ENCODE measurements at regions not wholly inside any gene's neighbourhood (a gene's known extent, or its start where the extent isn't known, plus 50 kb on each side); places are given as distances from the start of the nearest gene placed in this dataset.
"Not testable (repeated sequence)": the region's sequence is repeated elsewhere in the genome, so short reads cannot be mapped to it uniquely, and the experiment has no call there.

DNA sequence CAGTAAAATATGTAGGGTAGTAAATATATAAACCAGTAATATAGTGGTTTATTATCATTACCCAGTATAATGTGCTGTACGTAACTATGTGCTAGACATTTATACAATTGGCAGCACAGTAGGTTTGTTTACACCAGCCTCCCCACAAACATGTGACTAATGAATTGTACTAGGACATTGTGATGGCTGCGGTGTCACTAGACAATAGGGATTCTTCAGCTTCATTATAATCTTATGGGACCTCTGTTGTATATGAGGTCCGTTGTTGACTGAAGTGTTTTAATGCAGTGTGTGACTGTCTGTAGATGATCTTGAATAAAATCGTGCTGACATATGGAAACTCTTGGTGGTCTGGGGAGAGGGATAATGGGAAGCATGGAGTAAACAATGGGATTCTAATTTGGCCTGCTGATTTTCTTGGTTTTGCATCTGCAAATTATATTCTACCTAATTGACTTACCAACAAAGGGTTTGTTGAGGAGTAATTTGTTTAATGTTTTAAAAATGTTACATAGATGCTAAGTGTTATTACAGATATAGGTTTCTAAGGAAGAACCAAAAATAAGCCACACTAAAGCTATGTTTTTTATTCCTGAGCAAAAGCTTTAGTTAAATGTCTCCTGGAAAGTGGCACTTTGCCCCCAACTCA is 496.5 kb upstream of the TBL1XR1 start:
- no peak overlapping the region for H3K4me3 ChIP-seq (ENCODE audit: control insufficient read depth, low read depth, low read length)
- TF ChIP-seq, protein P1, sequence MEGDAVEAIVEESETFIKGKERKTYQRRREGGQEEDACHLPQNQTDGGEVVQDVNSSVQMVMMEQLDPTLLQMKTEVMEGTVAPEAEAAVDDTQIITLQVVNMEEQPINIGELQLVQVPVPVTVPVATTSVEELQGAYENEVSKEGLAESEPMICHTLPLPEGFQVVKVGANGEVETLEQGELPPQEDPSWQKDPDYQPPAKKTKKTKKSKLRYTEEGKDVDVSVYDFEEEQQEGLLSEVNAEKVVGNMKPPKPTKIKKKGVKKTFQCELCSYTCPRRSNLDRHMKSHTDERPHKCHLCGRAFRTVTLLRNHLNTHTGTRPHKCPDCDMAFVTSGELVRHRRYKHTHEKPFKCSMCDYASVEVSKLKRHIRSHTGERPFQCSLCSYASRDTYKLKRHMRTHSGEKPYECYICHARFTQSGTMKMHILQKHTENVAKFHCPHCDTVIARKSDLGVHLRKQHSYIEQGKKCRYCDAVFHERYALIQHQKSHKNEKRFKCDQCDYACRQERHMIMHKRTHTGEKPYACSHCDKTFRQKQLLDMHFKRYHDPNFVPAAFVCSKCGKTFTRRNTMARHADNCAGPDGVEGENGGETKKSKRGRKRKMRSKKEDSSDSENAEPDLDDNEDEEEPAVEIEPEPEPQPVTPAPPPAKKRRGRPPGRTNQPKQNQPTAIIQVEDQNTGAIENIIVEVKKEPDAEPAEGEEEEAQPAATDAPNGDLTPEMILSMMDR (conservative IDR thresholded peaks at IDR 0.05; ENCODE audit: control insufficient read depth, insufficient read depth, low read depth, low read length): no peak
- no peak for DNase-seq (ENCODE audit: low read depth)

- DNase-seq (ENCODE audit: low read depth): peak; percentile 80
- no peak overlapping the region for H3K4me3 ChIP-seq (ENCODE audit: control insufficient read depth, low read depth, low read length)
- TF ChIP-seq, protein P1 (conservative IDR thresholded peaks at IDR 0.05; ENCODE audit: control insufficient read depth, insufficient read depth, low read depth, low read length): no peak
Measured at GRCh38 chr3:177694316-177694715, 497.0 kb upstream of the TBL1XR1 start.

DNA sequence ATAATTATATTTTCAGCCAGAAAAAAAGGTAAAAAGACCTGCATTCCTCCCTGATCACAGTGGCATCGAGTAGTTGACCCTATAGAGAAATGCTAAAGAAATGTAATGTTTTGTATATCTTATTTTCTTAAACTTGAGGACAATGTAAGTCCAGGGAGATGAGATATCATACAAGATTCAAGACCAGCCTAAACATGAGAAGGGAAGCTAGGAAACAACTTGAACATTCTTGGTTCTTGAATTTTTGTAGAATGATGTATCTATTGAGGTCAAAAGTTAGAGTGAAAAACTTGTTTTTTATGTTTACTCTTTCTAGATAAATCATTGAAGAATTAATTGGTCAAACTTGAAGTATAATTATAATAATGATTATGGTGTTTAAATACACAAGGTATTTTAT is 497.7 kb upstream of the TBL1XR1 start:
- no peak overlapping the region for H3K4me3 ChIP-seq (ENCODE audit: control insufficient read depth, low read depth, low read length)
- DNase-seq (ENCODE audit: low read depth): no peak
- TF ChIP-seq, protein P1 (conservative IDR thresholded peaks at IDR 0.05; ENCODE audit: control insufficient read depth, insufficient read depth, low read depth, low read length): no peak

DNA sequence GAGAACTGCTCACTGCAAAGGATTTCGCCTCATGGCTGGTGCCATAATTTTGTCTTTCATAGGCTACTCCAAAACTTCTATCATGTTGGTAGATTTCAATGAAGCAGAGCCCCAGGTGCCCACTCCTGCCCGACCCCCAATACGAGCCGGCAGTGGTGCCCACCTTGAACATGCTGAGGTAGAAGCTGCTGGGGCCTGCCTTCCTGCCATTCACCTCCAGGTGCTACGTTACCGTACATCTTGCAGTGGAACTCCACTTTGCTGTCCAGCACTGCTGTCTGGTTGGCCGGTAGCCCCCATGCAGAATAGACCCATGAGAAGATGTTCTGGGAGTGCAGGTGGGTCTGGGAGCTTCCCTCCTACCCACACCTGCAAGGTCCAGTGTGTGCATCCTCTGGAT is 502.8 kb upstream of the TBL1XR1 start:
- no peak for DNase-seq (ENCODE audit: low read depth)
- TF ChIP-seq, protein P1 (conservative IDR thresholded peaks at IDR 0.05; ENCODE audit: control insufficient read depth, insufficient read depth, low read depth, low read length): no peak
- H3K4me3 ChIP-seq (ENCODE audit: control insufficient read depth, low read depth, low read length): no peak overlapping the region

DNA sequence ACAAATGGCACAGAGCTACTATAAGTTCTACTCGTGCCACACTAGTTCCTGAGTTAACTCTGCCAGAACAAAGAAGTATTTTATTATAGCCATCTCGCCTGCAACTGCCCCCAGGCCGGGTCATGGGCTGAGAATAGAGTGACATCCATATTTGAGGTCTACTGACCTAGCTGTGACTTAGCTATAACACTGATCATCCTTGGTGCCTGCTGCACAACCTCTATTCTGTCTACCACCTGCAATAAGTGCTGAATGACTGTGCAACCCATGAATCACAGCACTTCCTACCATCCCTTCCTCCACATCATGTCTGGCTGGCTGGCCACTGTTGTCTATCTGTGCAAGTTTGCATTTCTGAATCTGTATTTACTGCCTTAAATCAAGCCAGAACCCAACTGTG is 506.5 kb upstream of the TBL1XR1 start:
- no peak overlapping the region for H3K4me3 ChIP-seq (ENCODE audit: control insufficient read depth, low read depth, low read length)
- TF ChIP-seq, protein P1 (conservative IDR thresholded peaks at IDR 0.05; ENCODE audit: control insufficient read depth, insufficient read depth, low read depth, low read length): no peak
- no peak for DNase-seq (ENCODE audit: low read depth)

DNA sequence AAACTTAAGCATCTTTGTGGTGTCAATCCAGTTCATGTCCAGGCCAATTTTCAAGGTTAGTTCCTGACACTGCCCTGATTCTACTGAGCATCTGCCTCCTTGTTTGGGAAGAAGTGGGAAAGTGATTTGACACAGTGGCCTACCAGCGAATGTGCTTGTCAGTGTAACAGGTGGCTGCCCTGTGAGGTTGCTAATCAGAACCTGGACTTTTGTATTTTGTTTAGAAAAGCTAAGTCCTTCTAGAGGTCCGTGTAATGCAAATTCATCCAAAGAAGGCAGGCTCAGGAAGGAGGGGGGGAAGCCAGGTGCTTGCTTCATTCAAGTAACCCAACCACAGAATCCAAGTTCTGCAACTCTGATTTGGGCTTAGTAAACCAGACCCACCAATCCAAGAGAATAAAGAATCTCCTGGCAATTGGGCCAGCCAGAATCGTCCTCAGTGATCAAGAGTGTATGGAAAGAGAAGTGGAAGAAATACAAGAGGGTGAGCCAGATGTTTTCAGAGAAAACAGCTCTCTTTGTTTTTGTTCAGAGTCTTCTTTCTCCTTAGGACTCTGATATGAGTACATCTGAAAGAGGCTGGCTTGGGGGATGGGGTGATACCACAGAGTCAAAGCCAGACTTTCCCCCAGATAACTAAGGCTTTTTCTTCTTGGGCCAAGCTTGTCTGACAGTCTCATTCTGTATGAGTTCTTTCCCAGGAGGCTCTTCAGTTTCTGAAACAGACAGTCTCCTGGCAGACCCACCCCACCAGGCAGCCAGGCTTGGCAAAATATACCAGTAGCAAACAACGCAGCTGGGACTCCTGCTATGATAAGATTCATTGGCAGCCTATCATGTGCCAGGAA is 508.9 kb upstream of the TBL1XR1 start:
- DNase-seq (ENCODE audit: low read depth): no peak
- TF ChIP-seq, protein P1 (conservative IDR thresholded peaks at IDR 0.05; ENCODE audit: control insufficient read depth, insufficient read depth, low read depth, low read length): no peak
- H3K4me3 ChIP-seq (ENCODE audit: control insufficient read depth, low read depth, low read length): no peak overlapping the region

- not testable (repeated sequence) for DNase-seq (ENCODE audit: low read depth); H3K4me3 ChIP-seq (ENCODE audit: control insufficient read depth, low read depth, low read length)
Measured at GRCh38 chr3:177709470-177709869, 512.2 kb upstream of the TBL1XR1 start.
